Esophagus squamous epithelium (tissue), 4 donors: ENCODE measurements at regions not wholly inside any gene's neighbourhood (a gene's known extent, or its start where the extent isn't known, plus 50 kb on each side); places are given as distances from the start of the nearest gene placed in this dataset.

Source experiments
- CTCF ChIP-seq, 6 experiments: fragments of 450-650 bp in 4 of 6; fragments of 200-600 bp in 2 of 6; sonication (generic) in 2 of 6; IDR thresholded peaks; one replicate each; pipeline ENCODE4 v1.5.1; 2016 to 2019; ENCODE audit warnings: antibody characterized with exemption in 6 of 6, mild to moderate bottlenecking in 4 of 6, moderate library complexity in 4 of 6
- POLR2A ChIP-seq, 4 donors: fragments of 450-650 bp; IDR thresholded peaks; one replicate each; pipeline ENCODE4 v1.6.1; 2017; ENCODE audit warnings: antibody characterized with exemption in 4 of 4, mild to moderate bottlenecking in 4 of 4, moderate library complexity in 3 of 4

GRCh38 chr13:73440296-73440895, 381.6 kb downstream of the KLF5 start:
- TF ChIP-seq CTCF (IDR thresholded peaks at IDR 0.05) (no peak), POLR2A (IDR thresholded peaks at IDR 0.05) (no peak)
